Progenitor cell of endocrine pancreas (in vitro differentiated cells): ENCODE measurements at regions not wholly inside any gene's neighbourhood (a gene's known extent, or its start where the extent isn't known, plus 50 kb on each side); places are given as distances from the start of the nearest gene placed in this dataset.

Source experiments
- DNase-seq: peaks from one replicate; pipeline ENCODE4 v3.0.0; 2021; ENCODE audit warnings: low spot score; ENCODE audit not compliant: unreplicated experiment
- H3K27ac Mint-ChIP-seq: 2 replicates; pipeline ENCODE4 v1.8.0; 2021; ENCODE audit warnings: mild to moderate bottlenecking, moderate library complexity, mixed read lengths
- H3K27me3 Mint-ChIP-seq: 2 replicates; pipeline ENCODE4 v1.8.0; 2021; ENCODE audit warnings: mixed read lengths
- H3K36me3 Mint-ChIP-seq: 2 replicates; pipeline ENCODE4 v1.8.0; 2022; ENCODE audit warnings: mixed read lengths; ENCODE audit not compliant: insufficient read depth
- H3K4me1 Mint-ChIP-seq: 2 replicates; pipeline ENCODE4 v1.8.0; 2021; ENCODE audit warnings: low read depth, mixed read lengths
- H3K4me3 Mint-ChIP-seq: 2 replicates; pipeline ENCODE4 v1.8.0; 2021; ENCODE audit warnings: low read depth, mild to moderate bottlenecking, moderate library complexity, mixed read lengths
- H3K9me3 Mint-ChIP-seq: 2 replicates; pipeline ENCODE4 v1.8.0; 2021; ENCODE audit warnings: low read depth, mixed read lengths
- TF ChIP-seq, protein P1 (sequence below): fragments of 200-600 bp; sonication (generic); IDR thresholded peaks from one replicate; pipeline ENCODE4 v1.5.0; 2021; ENCODE audit warnings: antibody characterized with exemption, mild to moderate bottlenecking; ENCODE audit not compliant: unreplicated experiment

DNA sequence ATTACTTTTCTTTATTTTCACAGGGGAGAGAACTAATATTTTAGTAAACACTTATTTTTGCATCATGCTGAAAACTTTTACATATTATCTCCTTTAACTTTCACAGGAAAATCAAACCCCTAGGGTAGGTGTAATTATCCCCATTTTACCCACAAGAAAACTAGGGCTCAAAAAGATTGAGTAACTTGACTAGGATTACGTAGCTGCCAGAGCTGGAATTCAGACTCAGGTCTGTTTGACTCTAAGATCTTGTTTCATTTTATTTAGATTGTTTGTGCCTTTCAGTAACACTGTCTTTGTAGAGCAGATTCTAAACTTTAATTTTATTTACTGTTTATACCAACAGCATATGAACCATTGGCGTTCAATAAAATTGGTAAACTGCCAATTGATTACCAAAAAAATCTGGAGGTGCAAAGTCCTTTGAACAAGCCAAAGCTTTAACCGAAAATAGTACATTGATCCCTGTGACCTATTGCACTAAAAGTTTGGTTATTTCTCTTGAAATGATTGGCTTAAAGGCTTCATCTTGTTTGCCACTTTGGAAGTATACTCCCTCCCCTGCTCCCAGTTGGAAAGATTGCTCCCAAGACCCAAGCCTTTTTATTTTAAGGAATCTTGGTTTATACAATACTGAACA is 71.0 kb upstream of the WDR26 start:
- DNase-seq, result no peak
- H3K36me3 Mint-ChIP-seq, result no peaks in the 10 kb centered on the region
- TF ChIP-seq, protein P1, sequence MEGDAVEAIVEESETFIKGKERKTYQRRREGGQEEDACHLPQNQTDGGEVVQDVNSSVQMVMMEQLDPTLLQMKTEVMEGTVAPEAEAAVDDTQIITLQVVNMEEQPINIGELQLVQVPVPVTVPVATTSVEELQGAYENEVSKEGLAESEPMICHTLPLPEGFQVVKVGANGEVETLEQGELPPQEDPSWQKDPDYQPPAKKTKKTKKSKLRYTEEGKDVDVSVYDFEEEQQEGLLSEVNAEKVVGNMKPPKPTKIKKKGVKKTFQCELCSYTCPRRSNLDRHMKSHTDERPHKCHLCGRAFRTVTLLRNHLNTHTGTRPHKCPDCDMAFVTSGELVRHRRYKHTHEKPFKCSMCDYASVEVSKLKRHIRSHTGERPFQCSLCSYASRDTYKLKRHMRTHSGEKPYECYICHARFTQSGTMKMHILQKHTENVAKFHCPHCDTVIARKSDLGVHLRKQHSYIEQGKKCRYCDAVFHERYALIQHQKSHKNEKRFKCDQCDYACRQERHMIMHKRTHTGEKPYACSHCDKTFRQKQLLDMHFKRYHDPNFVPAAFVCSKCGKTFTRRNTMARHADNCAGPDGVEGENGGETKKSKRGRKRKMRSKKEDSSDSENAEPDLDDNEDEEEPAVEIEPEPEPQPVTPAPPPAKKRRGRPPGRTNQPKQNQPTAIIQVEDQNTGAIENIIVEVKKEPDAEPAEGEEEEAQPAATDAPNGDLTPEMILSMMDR, result no peak
- H3K9me3 Mint-ChIP-seq, result no peaks in the 10 kb centered on the region
- no peak overlapping the region for H3K4me3 Mint-ChIP-seq
- peaks cover 19% of the 10 kb centered on the region for H3K4me1 Mint-ChIP-seq
- no peak overlapping the region for H3K27ac Mint-ChIP-seq
- H3K27me3 Mint-ChIP-seq, result peaks cover 14% of the 10 kb centered on the region

DNA sequence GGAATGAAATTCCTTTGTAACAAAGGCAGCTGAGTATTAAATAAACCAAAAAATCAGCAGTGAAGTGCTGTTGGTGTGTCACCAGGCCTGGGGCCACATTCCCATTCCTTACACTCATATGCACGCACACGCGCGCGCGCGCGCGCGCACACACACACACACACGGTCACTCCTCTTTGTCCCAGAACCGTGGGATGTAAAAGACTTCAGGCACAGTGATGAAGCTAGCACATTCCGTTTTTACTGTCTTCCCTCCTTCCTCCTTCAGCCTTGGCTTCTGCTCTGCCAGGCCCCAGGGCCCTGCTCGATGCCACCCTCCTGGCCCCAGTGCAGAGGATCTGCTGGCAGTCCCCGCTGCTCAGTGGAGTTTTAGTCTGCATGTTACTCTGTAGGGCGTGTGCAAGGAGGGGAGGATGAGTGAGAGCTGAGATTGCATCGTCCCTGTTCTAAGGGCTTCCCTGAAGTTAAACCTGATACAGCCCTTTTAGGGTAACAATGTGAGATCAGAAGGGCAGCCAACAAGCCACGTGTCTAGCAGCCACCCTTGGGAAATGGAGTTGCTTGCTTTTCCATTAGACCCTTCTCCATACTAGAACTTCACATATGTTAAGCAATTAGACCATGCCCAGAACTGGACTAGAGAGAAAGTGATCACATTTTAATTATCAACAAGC is 71.7 kb upstream of the WDR26 start:
- TF ChIP-seq, protein P1, result no peak
- H3K9me3 Mint-ChIP-seq, result no peaks in the 10 kb centered on the region
- H3K36me3 Mint-ChIP-seq, result no peaks in the 10 kb centered on the region
- peaks cover 19% of the 10 kb centered on the region for H3K4me1 Mint-ChIP-seq
- DNase-seq, result no peak
- H3K27ac Mint-ChIP-seq, result no peak overlapping the region
- no peak overlapping the region for H3K4me3 Mint-ChIP-seq
- peaks cover 14% of the 10 kb centered on the region for H3K27me3 Mint-ChIP-seq

DNA sequence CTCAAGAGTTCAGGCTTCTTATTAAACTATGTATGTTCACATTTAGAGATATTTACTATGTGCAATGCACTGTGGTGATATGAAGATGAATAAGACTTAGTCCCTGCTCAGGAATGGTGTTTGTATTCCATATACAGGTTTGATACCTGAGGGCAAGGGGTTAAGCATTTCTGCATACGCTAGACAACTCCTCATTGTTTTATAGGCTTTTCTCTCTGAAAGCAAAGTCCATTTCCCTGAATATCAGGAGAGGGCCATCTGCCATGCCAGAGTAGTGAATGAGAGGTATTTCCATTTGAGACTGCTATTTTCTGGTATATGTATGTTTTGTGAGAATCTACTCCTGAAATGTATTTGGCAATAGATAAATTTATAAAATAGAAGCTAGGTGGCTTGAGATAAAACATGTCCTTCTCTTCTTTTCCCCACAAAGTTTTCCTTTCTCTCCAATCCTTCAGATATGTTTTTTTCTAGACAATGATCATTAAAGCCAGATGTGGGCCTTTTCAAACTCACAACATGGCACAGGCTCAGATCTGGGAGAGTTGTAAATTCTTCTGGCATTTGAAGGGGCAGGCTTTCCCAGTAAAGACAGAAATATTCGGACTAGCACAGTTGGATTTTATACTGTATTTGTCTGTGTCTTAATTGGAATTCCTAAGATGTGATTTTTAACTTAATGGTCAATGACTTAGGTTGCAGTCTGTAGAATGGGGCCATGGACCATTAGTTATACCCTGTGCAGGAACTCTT is 73.3 kb upstream of the WDR26 start:
- Mint-ChIP-seq H3K36me3 (no peaks in the 10 kb centered on the region), H3K4me3 (no peak overlapping the region), H3K27ac (no peak overlapping the region), H3K9me3 (no peaks in the 10 kb centered on the region), H3K4me1 (peaks cover 10% of the 10 kb centered on the region), H3K27me3 (peaks cover 10% of the 10 kb centered on the region)
- DNase-seq, result no peak
- TF ChIP-seq, protein P1, result no peak

DNA sequence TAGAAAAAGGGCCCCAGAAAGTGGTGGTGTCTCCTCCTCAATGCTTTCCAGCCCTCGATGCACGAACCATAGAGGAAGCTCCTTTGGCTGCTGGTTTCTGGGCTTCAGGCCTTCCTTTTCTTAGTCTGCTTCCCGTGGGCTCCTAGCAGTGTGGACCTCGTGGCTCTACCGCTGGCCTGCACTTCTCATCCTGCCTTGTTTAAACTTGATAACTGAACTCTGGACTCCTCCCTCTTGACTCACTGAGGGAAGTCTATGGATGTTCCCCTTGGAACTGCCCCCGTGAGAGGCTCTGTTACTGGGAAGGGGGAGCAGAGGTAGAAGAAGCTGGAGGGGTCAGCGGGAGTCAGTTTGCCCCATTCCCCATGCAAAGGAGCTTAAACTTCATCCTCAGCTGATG is 75.3 kb upstream of the WDR26 start:
- peaks cover 10% of the 10 kb centered on the region for H3K27me3 Mint-ChIP-seq
- H3K4me3 Mint-ChIP-seq, result no peak overlapping the region
- H3K27ac Mint-ChIP-seq, result no peak overlapping the region
- no peaks in the 10 kb centered on the region for H3K36me3 Mint-ChIP-seq
- DNase-seq, result no peak
- no peaks in the 10 kb centered on the region for H3K9me3 Mint-ChIP-seq
- peaks cover 4% of the 10 kb centered on the region for H3K4me1 Mint-ChIP-seq
- TF ChIP-seq, protein P1, result no peak

DNA sequence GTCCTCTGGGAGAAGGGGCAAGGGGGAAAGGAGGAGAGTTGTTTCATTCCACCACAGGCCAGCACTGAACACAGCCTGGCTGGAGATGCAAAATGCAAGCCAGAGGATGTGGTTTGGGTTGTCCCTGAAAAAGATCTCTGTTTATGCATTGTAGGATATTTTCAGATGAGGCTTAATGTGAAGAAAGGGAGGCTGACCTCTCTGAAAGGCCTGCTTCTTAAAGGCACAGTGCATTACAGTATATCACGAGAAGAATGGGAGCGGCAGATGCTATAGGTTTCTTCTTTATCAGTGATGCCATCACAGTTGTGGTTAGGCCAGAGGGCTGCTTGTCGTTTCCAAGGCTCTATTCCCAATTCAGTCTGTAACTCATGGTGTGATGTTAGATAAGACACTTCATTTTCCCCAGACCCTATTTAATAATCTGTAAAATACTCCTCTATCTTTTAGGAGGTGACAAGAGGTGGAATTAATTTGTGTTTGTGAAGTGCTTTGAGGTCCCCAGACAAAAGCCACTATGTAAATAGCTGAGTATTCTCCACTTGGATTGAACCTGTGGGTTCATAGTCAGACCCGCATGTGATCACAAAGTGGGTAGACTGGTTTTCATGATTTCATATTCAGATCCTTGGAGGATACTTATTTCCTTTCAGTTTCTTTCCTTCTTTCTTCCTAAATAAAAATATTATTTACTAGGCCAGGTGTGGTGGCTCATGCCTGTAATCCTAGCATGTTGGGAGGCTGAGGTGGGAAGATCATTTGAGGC is 76.5 kb upstream of the WDR26 start:
- H3K27me3 Mint-ChIP-seq, result peaks cover 10% of the 10 kb centered on the region

More for the DNA sequence above, 76.5 kb upstream of the WDR26 start:
- H3K9me3 Mint-ChIP-seq, result no peaks in the 10 kb centered on the region
- peaks cover 4% of the 10 kb centered on the region for H3K4me1 Mint-ChIP-seq
- H3K36me3 Mint-ChIP-seq, result no peaks in the 10 kb centered on the region
- H3K4me3 Mint-ChIP-seq, result no peak overlapping the region
- no peak for DNase-seq
- no peak overlapping the region for H3K27ac Mint-ChIP-seq
- TF ChIP-seq, protein P1, result no peak
